Colonic mucosa (tissue), 4 donors: ENCODE measurements at regions not wholly inside any gene's neighbourhood (a gene's known extent, or its start where the extent isn't known, plus 50 kb on each side); places are given as distances from the start of the nearest gene placed in this dataset.
A peak's percentile ranks its signal among the peaks of the same experiment; 100 is the strongest.

Source experiments
- DNase-seq: peaks from one replicate; pipeline ENCODE4 v3.0.0-alpha.2; 2020
- H3K27ac ChIP-seq: fragments of 200-600 bp; one replicate; pipeline ENCODE4 v1.8.0; 2021
- H3K27me3 ChIP-seq: fragments of 200-600 bp; one replicate; pipeline ENCODE4 v1.8.0; 2021
- H3K36me3 ChIP-seq: fragments of 200-600 bp; one replicate; pipeline ENCODE4 v1.8.0; 2021
- H3K4me1 ChIP-seq: fragments of 200-600 bp; one replicate; pipeline ENCODE4 v1.8.0; 2021; ENCODE audit warnings: mild to moderate bottlenecking
- H3K4me3 ChIP-seq: fragments of 200-600 bp; one replicate; pipeline ENCODE4 v1.8.0; 2021
- H3K9ac ChIP-seq, 2 donors: one replicate each; pipeline ENCODE4 v1.7.0; 2013; ENCODE audit warnings: control low read depth in 2 of 2, low read depth in 2 of 2, low read length in 2 of 2
- H3K9me3 ChIP-seq: fragments of 200-600 bp; one replicate; pipeline ENCODE4 v1.8.0; 2021
- CTCF ChIP-seq: fragments of 200-600 bp; IDR thresholded peaks from one replicate; pipeline ENCODE4 v1.8.0; 2022; ENCODE audit warnings: antibody characterized with exemption, mild to moderate bottlenecking
- intact Hi-C: fragments of 100-400 bp; cut with DNase I; formaldehyde crosslinking; loops from one replicate; pipeline ENCODE4 v1.14.1; 2022
- donor health status: healthy.
- donor health status: DM: no; HTN: no; CAD: no.
- donor health status: DM: no; HTN: no; CAD: no.

GRCh38 chr1:8185400-8185799 is 132.5 kb upstream of the SLC45A1 start:
- H3K27me3 ChIP-seq: no peaks in the 10 kb centered on the region
- intact Hi-C loops: no loop called here
- H3K9ac ChIP-seq: no peak overlapping the region
- H3K4me3 ChIP-seq: no peak overlapping the region
- no peak overlapping the region for H3K27ac ChIP-seq
- no peaks in the 10 kb centered on the region for H3K4me1 ChIP-seq
- H3K9me3 ChIP-seq: no peaks in the 10 kb centered on the region
- DNase-seq: no peak
- H3K36me3 ChIP-seq: no peaks in the 10 kb centered on the region
- TF ChIP-seq CTCF: no peak

DNA sequence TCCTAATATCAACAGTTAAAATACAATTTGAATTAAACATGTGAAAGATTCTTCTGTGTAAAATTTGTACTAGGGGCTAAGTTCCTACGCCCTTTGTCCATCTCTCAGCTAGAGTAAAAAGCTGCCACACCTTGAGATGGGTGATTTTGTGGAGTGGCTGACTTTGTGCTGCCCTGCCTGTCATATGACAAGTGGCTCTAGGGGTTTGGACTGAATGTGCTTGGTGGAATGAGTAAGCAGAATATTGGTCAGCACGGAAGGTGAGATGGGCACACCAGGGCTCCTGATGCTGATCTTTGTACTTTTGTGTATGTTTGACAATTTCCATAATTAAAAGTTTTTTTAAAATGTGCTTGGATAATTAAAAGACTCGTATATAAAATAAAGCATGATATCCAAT is 133.6 kb upstream of the SLC45A1 start:
- H3K36me3 ChIP-seq: no peaks in the 10 kb centered on the region
- H3K4me3 ChIP-seq: no peak overlapping the region
- no peaks in the 10 kb centered on the region for H3K27me3 ChIP-seq
- no peak overlapping the region for H3K9ac ChIP-seq
- intact Hi-C loops: no loop called here
- TF ChIP-seq CTCF: no peak
- no peak overlapping the region for H3K27ac ChIP-seq
- no peaks in the 10 kb centered on the region for H3K9me3 ChIP-seq
- H3K4me1 ChIP-seq: no peaks in the 10 kb centered on the region
- DNase-seq: no peak

DNA sequence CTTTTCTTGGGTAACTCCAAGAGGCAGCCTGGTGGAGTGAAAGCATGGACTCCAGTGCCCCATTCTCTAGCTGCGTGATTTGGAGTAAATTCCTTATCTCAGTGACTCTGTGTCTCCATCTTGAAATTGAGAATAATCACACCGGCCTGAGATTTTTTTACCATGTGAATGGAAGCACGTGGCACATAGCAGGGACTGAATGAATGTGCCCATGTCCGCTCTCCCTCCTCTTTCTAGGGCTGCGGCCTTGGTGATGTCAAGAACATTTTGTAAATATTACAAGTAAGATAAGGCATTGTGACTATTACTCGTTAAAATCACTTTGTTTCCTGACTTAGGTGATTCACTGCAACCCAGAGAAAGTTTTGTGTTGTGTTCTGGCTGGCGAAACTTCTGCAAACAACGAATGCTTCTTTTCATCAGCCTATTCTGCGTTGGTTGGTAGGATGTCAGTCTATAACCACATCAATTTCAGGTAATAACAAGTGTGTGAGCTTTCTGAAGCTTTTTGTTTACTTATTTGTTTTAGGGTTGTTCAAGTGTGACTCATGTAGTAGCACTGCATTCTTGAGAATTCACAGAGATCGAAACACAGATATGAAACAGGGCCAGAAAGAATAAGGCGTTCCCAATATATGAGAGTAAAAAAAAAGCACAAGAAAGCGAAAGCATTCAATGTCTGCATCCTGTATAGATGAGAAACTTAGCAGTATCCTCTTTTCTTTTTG is 135.7 kb upstream of the SLC45A1 start:
- no peak overlapping the region for H3K4me3 ChIP-seq
- intact Hi-C loops: no loop called here

GRCh38 chr1:8179132-8179793 is 138.7 kb upstream of the SLC45A1 start:
- TF ChIP-seq CTCF: no peak
- no peak overlapping the region for H3K4me3 ChIP-seq
- DNase-seq: no peak
- no peaks in the 10 kb centered on the region for H3K9me3 ChIP-seq
- intact Hi-C loops: no loop called here
- H3K4me1 ChIP-seq: no peaks in the 10 kb centered on the region
- no peaks in the 10 kb centered on the region for H3K27me3 ChIP-seq
- H3K27ac ChIP-seq: no peak overlapping the region
- H3K9ac ChIP-seq: no peak overlapping the region
- H3K36me3 ChIP-seq: no peaks in the 10 kb centered on the region

More for the DNA sequence above, 135.7 kb upstream of the SLC45A1 start:
- Histone ChIP-seq H3K9ac (peak overlapping the region in 1 of 2 donors; percentile 9), H3K27ac (peak overlapping the region; percentile 61), H3K27me3 (no peaks in the 10 kb centered on the region), H3K4me1 (no peaks in the 10 kb centered on the region), H3K36me3 (no peaks in the 10 kb centered on the region), H3K9me3 (no peaks in the 10 kb centered on the region)
- no peak for TF ChIP-seq CTCF
- DNase-seq: no peak

GRCh38 chr1:8176279-8176678 is 141.6 kb upstream of the SLC45A1 start:
- intact Hi-C loops: no loop called here
- H3K9me3 ChIP-seq: no peaks in the 10 kb centered on the region
- no peak overlapping the region for H3K27ac ChIP-seq
- no peak for DNase-seq
- no peaks in the 10 kb centered on the region for H3K27me3 ChIP-seq
- H3K4me1 ChIP-seq: no peaks in the 10 kb centered on the region
- H3K36me3 ChIP-seq: no peaks in the 10 kb centered on the region
- H3K9ac ChIP-seq: no peak overlapping the region
- no peak overlapping the region for H3K4me3 ChIP-seq
- TF ChIP-seq CTCF: no peak
